ENCODE measurements at regions not wholly inside any gene's neighbourhood (a gene's known extent, or its start where the extent isn't known, plus 50 kb on each side); places are given as distances from the start of the nearest gene placed in this dataset.
"Not testable (repeated sequence)": the region's sequence is repeated elsewhere in the genome, so short reads cannot be mapped to it uniquely, and the experiment has no call there.

GRCh38 chr3:177439694-177440269, 242.5 kb upstream of the TBL1XR1 start:
- DNase-seq = no peak

GRCh38 chr3:177440456-177441104, 243.3 kb upstream of the TBL1XR1 start:
- DNase-seq = no peak

DNA sequence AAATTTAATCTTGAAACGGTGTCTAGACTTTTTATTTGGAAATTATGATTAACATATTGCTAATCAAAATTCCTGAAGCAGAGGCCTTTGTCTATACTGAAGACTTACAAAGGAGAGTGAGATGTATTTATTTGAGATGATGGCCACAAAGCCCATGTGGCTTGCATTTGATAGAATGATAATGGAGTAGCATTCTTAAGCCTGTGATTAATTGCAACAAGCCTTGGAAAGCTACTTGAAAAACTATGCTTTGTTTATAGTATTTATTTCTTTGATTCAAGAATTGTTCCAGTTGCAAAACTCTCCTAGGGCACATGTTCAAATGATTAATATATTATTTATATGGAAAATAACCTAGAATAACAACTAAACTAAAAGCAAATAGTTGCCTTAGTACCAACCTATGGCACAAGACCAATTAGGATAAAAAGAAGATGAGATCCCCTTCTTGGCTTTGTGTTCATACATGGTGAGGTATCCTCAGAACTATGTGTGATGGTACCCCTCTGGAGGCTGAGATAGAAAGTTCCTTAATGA, 244.1 kb upstream of the TBL1XR1 start:
- DNase-seq = no peak

DNA sequence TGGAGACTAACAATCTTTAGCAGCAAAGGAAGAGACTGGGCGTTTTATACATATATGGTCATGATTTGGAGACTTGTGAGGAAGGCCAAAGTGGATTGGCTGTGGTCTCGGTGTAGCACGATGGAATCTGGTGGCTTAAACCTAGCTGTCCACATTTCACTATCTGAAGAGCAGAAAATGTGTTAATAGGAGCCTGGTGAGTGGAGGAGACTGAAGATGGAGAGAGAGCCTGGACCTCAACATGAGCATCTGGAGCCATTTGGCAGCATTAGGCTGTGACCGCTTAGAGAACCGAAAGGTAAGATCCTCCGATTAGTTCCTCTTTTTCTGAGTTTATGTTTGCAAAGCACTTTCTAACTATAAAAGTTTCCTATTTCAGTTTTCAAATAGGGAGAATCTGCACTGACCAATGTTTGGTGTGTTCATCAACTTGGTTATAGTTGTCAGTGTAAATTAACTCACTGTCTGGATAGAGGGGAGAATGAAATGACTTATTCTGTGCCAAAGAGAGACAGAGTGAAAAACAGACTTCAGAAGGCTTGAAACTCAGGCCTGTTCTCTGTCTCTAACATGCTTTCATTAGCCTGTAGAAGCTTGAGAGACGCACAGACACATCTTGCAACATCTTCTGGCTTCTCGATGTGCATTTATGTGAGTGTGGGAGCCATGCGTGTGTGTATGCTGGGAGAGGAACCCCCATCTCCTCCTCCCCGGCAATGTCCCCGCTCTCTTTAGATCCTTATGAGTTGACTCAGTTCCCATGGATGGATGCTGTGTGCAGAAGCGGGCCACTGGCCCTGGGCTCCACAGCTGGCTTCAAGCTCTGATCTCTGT, 244.7 kb upstream of the TBL1XR1 start:
- no peak for DNase-seq

DNA sequence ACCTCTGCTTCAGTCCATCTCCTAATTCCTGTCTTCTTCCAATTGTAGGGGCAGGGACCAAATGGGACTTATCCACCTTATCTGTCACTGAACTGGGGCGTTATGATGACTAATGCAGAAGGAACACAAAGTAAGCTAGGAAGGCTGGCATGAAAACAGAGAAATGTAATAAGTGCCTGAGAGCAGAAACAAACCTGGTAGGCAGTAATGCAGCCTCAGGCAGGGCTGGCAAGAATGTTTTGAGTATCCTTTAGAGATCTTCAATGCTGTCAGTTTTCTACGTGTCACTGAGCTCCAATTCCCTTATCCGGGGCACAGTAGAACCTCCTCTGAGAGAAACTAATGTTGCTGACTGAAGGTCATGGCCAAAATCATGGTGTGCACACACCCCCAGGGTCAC, 246.2 kb upstream of the TBL1XR1 start:
- no peak for DNase-seq

- DNase-seq = no peak
Observed at GRCh38 chr3:177444696-177445095, 247.4 kb upstream of the TBL1XR1 start.

DNA sequence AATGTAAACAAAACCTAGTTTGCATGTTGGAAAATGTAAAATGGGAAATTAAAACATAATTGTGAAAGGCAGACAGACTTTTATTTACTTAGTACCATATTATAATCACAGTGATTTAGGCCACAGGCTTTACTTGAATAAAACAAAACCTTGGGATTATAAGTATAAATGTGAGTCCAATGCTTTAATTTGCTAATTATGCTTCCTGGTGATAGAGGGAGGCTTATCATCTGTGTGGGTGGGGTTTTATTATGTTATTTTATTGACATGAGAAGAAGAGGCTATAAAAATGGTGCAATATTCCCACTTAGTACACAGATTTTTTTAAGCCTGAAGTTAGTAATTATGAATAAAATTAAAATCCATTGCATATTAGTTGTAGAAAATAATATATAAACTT, 248.3 kb upstream of the TBL1XR1 start:
- DNase-seq = peak; percentile 39

DNA sequence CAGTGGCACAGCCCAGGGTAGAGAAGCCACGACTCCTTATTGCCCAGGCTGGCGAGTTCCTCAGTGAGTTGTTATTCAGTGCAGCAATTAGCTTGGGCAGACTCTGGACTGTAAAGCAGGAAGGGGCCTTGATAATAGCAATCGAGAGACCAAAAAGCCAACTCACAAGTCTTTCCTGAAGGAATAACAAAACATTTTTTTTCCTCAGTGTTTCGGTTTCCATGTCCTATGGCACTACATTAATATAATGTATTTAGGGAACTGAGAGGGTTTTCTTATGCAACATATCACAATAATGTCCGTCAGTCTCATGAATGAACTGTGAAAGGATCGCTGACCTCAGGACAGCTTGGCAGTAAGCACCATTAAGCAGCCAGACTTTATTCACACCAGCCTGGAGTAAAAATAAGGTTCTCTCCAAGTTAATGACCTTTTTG, 248.9 kb upstream of the TBL1XR1 start:
- no peak for DNase-seq

- DNase-seq = no peak
Observed at GRCh38 chr3:177447938-177448337, 250.7 kb upstream of the TBL1XR1 start.

- no peak for DNase-seq
Observed at GRCh38 chr3:177448987-177449359, 251.7 kb upstream of the TBL1XR1 start.

GRCh38 chr3:177449360-177450006, 252.2 kb upstream of the TBL1XR1 start:
- DNase-seq = no peak

GRCh38 chr3:177451301-177451750, 254.0 kb upstream of the TBL1XR1 start:
- DNase-seq = no peak

DNA sequence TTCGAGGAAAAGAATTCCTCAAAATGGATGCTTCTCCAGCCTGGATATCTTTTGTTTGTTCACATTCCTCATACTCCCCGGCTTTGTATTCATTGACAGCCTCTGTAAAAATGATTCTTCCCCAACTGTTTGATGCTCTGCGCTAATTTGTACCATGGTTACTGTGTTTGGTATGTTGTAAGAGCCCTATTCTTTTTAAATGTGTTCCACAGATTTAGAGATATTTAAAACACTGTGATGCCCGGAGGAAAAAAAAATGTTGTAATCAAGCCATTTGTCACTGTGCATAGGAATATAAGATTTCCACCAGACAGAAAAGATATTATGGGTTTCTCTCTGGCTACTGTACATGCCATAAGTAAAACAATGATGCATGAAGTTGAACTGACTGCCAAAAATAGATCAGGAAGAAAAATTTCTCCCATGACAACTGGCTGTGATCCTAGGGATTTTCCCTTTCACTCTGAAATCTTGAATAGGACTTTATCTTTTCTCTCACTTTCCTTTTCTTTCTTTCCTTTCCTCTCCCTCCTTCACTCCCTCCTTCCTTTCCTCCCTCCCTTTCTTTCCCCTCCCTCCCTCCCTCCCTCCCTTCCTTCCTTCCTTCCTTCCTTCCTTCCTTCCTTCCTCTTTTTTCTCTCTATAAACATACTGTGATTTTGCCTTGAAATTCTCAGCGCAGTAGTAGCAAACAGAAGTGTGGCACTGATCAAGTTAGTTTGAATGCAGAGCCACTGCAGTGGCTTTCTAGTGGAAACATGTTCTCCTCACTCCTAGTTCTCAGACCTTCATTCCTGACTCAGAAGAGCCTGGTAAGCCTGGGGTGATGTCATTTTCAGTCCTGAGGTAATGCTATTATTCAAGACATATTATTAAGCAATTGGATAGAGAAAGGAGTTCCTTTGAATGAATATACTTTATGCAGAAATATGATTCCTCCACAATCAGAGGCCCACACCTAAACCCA, 254.9 kb upstream of the TBL1XR1 start:
- DNase-seq = no peak

- no peak for DNase-seq
Observed at GRCh38 chr3:177452831-177453450, 255.7 kb upstream of the TBL1XR1 start.

DNA sequence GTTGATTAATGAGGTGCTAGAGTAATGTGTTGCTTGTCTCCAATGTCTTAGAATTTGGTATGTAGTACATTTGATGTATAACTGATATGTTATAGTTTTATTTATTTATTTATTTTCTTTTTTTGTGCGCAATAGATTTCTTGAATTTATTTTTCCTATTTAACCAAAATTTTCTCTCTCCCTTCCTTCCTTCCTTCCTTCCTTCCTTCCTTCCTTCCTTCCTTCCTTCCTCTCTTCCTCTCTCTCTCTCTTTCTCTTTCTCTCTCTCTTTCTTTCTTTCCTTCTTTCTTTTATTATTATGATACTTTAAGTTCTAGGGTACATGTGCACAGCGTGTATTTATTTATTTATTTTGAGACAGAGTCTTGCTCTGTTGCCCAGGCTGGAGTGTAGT, 256.2 kb upstream of the TBL1XR1 start:
- no peak for DNase-seq

GRCh38 chr3:177457204-177457603, 259.9 kb upstream of the TBL1XR1 start:
- DNase-seq = not testable (repeated sequence)

GRCh38 chr3:177459401-177459800, 262.1 kb upstream of the TBL1XR1 start:
- DNase-seq = no peak

- no peak for DNase-seq
Observed at GRCh38 chr3:177460047-177460446, 262.8 kb upstream of the TBL1XR1 start.

DNA sequence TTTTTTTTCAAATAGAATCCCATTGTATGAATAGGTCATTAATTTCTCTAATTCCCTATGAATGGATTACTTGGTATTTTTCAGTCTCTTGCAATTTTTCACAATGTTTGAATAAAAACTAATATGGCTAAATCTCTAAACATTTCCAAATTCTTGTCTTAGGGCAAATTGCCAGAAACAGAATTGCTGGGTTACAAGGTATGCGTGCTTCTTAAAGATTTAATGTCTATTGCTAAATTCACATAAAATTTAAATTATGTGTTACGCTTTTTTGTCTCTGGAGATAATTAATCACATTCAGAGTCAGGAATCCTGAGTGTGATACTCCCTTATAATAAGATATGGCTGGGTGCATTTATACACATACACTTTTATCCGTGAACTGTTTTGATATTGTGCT, 264.5 kb upstream of the TBL1XR1 start:
- no peak for DNase-seq

DNA sequence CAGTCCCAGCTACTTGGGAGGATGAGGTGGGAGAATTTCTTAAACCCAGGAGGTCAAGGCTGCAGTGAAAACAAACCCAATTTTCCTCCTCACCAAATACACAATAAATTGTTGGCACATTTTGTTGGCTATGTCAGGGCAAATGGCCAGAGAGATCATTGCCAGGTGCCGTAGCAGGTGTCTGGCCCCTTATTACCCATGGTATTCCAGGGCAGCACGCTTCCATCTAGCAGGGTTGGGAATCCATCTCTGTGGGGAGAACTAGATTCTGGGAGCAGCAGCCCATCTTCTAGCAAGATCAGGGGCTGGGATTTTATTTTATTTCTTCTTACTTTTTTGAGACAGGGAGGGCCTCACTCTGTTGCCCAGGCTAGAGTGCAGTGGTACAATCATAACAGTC, 266.1 kb upstream of the TBL1XR1 start:
- DNase-seq = not testable (repeated sequence)

- DNase-seq = no peak
Observed at GRCh38 chr3:177463863-177464262, 266.6 kb upstream of the TBL1XR1 start.

All from COR-L47 (cell line).